ENCODE measurements at regions not wholly inside any gene's neighbourhood (a gene's known extent, or its start where the extent isn't known, plus 50 kb on each side); places are given as distances from the start of the nearest gene placed in this dataset.
"Not testable (repeated sequence)": the region's sequence is repeated elsewhere in the genome, so short reads cannot be mapped to it uniquely, and the experiment has no call there.

DNA sequence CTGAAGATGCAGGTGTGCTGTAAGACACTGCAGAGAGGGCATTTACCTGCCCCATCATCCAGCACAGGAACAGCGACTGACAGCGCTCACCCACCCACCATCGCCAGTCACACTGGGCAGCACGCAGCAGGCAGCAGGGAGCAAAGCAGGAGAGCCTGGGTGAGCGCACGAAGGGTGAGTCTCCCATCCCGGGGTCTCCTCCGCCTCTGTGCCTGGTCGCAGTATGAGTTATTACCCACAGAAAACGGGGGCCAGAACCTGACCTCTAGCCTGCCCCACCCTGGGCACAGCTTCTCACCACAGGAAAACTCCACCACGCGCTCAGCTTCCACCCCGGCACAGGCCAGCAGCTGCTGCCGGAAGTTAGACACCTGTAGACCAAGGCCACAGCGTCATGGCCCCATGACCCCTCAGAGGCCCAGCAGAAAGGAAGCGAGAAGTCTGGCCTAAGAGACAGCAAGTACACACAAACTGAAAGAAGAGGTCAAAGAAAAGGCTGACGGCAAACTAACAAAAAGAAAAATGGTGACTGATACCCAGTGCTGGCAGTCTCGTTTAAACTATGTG, 186.1 kb downstream of the KLRB1 start:
- H3K4me1 ChIP-seq (ENCODE audit: control insufficient read depth, insufficient read depth, low read length); H3K4me3 ChIP-seq (ENCODE audit: low read length); H3K27me3 ChIP-seq (replicated peaks; ENCODE audit: control insufficient read depth, insufficient read depth, low read length); H3K36me3 ChIP-seq (ENCODE audit: control insufficient read depth, insufficient read depth, low read length, severe bottlenecking); H3K9me3 ChIP-seq (ENCODE audit: control insufficient read depth, low read length); H3K9ac ChIP-seq (ENCODE audit: low read length); DNase-seq (ENCODE audit: low read depth): not testable (repeated sequence)

DNA sequence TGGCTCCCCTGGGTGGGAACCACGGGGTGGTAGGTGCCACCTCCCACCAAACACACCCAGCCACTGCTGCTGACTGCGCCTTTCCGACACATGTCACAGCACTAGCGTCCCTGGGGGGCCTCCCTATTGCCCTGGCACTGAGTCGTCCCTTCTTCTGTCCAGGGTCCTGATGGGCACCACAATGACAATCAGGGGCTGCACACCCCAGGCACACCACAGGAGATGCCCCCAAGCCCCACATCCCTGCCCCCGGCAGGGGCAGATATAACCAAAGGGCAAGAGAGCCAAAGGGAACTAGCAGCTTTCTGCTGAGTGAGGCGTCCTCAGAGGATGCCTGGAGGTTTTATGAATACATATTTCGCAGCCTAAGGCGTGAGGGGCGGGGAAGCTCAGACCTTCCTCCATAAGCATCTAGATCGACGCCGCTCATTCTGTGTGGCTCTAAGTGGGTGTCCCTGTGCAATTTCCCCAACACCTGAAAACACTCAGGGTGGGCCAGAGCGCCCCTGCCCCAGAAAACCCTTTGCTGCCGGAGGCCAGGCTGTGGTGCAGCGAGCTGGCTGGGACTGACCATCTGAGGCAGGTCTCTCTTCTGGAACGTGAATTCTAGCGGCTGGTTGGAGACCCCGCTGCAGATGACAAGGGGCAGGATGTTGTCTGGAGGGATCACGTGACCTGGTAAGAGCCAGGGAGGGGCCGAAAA, 186.7 kb downstream of the KLRB1 start:
- H3K4me3 ChIP-seq (ENCODE audit: low read length); H3K4me1 ChIP-seq (ENCODE audit: control insufficient read depth, insufficient read depth, low read length); H3K36me3 ChIP-seq (ENCODE audit: control insufficient read depth, insufficient read depth, low read length, severe bottlenecking); H3K27me3 ChIP-seq (replicated peaks; ENCODE audit: control insufficient read depth, insufficient read depth, low read length); H3K9me3 ChIP-seq (ENCODE audit: control insufficient read depth, low read length); H3K9ac ChIP-seq (ENCODE audit: low read length); DNase-seq (ENCODE audit: low read depth): not testable (repeated sequence)

- H3K9ac ChIP-seq (ENCODE audit: low read length); H3K4me1 ChIP-seq (ENCODE audit: control insufficient read depth, insufficient read depth, low read length); DNase-seq (ENCODE audit: low read depth); H3K4me3 ChIP-seq (ENCODE audit: low read length); H3K9me3 ChIP-seq (ENCODE audit: control insufficient read depth, low read length); H3K36me3 ChIP-seq (ENCODE audit: control insufficient read depth, insufficient read depth, low read length, severe bottlenecking); H3K27me3 ChIP-seq (replicated peaks; ENCODE audit: control insufficient read depth, insufficient read depth, low read length): not testable (repeated sequence)
These were observed 189.1 kb downstream of the KLRB1 start for GRCh38 chr12:9418669-9419041.

GRCh38 chr12:9417947-9418668, 189.6 kb downstream of the KLRB1 start:
- not testable (repeated sequence) for H3K27me3 ChIP-seq (replicated peaks; ENCODE audit: control insufficient read depth, insufficient read depth, low read length); H3K36me3 ChIP-seq (ENCODE audit: control insufficient read depth, insufficient read depth, low read length, severe bottlenecking); DNase-seq (ENCODE audit: low read depth); H3K4me1 ChIP-seq (ENCODE audit: control insufficient read depth, insufficient read depth, low read length); H3K4me3 ChIP-seq (ENCODE audit: low read length); H3K9ac ChIP-seq (ENCODE audit: low read length); H3K9me3 ChIP-seq (ENCODE audit: control insufficient read depth, low read length)

GRCh38 chr12:9417341-9417740, 190.4 kb downstream of the KLRB1 start:
- not testable (repeated sequence) for DNase-seq (ENCODE audit: low read depth); H3K4me3 ChIP-seq (ENCODE audit: low read length); H3K9me3 ChIP-seq (ENCODE audit: control insufficient read depth, low read length); H3K36me3 ChIP-seq (ENCODE audit: control insufficient read depth, insufficient read depth, low read length, severe bottlenecking); H3K9ac ChIP-seq (ENCODE audit: low read length); H3K4me1 ChIP-seq (ENCODE audit: control insufficient read depth, insufficient read depth, low read length); H3K27me3 ChIP-seq (replicated peaks; ENCODE audit: control insufficient read depth, insufficient read depth, low read length)

GRCh38 chr12:9416346-9416745, 191.4 kb downstream of the KLRB1 start:
- H3K9me3 ChIP-seq (ENCODE audit: control insufficient read depth, low read length); H3K36me3 ChIP-seq (ENCODE audit: control insufficient read depth, insufficient read depth, low read length, severe bottlenecking); H3K4me1 ChIP-seq (ENCODE audit: control insufficient read depth, insufficient read depth, low read length); DNase-seq (ENCODE audit: low read depth); H3K4me3 ChIP-seq (ENCODE audit: low read length); H3K9ac ChIP-seq (ENCODE audit: low read length); H3K27me3 ChIP-seq (replicated peaks; ENCODE audit: control insufficient read depth, insufficient read depth, low read length): not testable (repeated sequence)

- H3K9ac ChIP-seq (ENCODE audit: low read length); H3K36me3 ChIP-seq (ENCODE audit: control insufficient read depth, insufficient read depth, low read length, severe bottlenecking); H3K4me3 ChIP-seq (ENCODE audit: low read length); H3K27me3 ChIP-seq (replicated peaks; ENCODE audit: control insufficient read depth, insufficient read depth, low read length); H3K9me3 ChIP-seq (ENCODE audit: control insufficient read depth, low read length); H3K4me1 ChIP-seq (ENCODE audit: control insufficient read depth, insufficient read depth, low read length); DNase-seq (ENCODE audit: low read depth): not testable (repeated sequence)
These were observed 191.8 kb downstream of the KLRB1 start for GRCh38 chr12:9415898-9416297.

DNA sequence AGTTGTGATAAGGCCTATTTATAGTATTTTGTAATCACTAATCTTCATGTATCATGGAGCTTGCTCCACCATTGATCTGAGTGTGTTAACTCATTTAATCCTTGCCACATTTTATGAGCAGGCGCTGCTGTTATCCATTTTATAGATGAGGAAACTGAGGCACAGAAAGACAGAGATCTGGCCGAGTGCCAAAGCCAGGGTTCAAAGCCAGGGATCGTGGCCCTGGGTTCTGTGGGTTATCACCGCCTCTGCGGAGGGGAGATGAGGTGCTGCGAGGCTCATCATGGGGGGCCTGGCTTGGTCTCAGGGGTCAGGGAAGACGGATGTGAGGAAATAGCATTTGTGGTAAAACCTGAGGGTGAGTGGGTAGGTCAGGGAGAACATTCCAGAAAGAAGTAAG, 193.9 kb downstream of the KLRB1 start:
- not testable (repeated sequence) for H3K9me3 ChIP-seq (ENCODE audit: control insufficient read depth, low read length); DNase-seq (ENCODE audit: low read depth); H3K36me3 ChIP-seq (ENCODE audit: control insufficient read depth, insufficient read depth, low read length, severe bottlenecking); H3K9ac ChIP-seq (ENCODE audit: low read length); H3K4me1 ChIP-seq (ENCODE audit: control insufficient read depth, insufficient read depth, low read length); H3K27me3 ChIP-seq (replicated peaks; ENCODE audit: control insufficient read depth, insufficient read depth, low read length); H3K4me3 ChIP-seq (ENCODE audit: low read length)

- not testable (repeated sequence) for H3K4me1 ChIP-seq (ENCODE audit: control insufficient read depth, insufficient read depth, low read length); H3K4me3 ChIP-seq (ENCODE audit: low read length); DNase-seq (ENCODE audit: low read depth); H3K9ac ChIP-seq (ENCODE audit: low read length); H3K36me3 ChIP-seq (ENCODE audit: control insufficient read depth, insufficient read depth, low read length, severe bottlenecking); H3K9me3 ChIP-seq (ENCODE audit: control insufficient read depth, low read length); H3K27me3 ChIP-seq (replicated peaks; ENCODE audit: control insufficient read depth, insufficient read depth, low read length)
These were observed 195.3 kb downstream of the KLRB1 start for GRCh38 chr12:9412459-9412858.

- H3K4me1 ChIP-seq (ENCODE audit: control insufficient read depth, insufficient read depth, low read length); H3K9me3 ChIP-seq (ENCODE audit: control insufficient read depth, low read length); H3K27me3 ChIP-seq (replicated peaks; ENCODE audit: control insufficient read depth, insufficient read depth, low read length): not testable (repeated sequence)
These were observed 196.0 kb downstream of the KLRB1 start for GRCh38 chr12:9411616-9412268.

GRCh38 chr12:9407425-9407748, 199.2 kb upstream of the PZP start:
- not testable (repeated sequence) for H3K9ac ChIP-seq (ENCODE audit: low read length); H3K9me3 ChIP-seq (ENCODE audit: control insufficient read depth, low read length); H3K36me3 ChIP-seq (ENCODE audit: control insufficient read depth, insufficient read depth, low read length, severe bottlenecking); DNase-seq (ENCODE audit: low read depth); H3K4me3 ChIP-seq (ENCODE audit: low read length); H3K4me1 ChIP-seq (ENCODE audit: control insufficient read depth, insufficient read depth, low read length); H3K27me3 ChIP-seq (replicated peaks; ENCODE audit: control insufficient read depth, insufficient read depth, low read length)

More at GRCh38 chr12:9411616-9412268, 196.0 kb downstream of the KLRB1 start:
- DNase-seq (ENCODE audit: low read depth); H3K4me3 ChIP-seq (ENCODE audit: low read length); H3K36me3 ChIP-seq (ENCODE audit: control insufficient read depth, insufficient read depth, low read length, severe bottlenecking); H3K9ac ChIP-seq (ENCODE audit: low read length): not testable (repeated sequence)
